NCI-H2081 (cell line): ENCODE measurements at regions not wholly inside any gene's neighbourhood (a gene's known extent, or its start where the extent isn't known, plus 50 kb on each side); places are given as distances from the start of the nearest gene placed in this dataset.
"Not testable (repeated sequence)": the region's sequence is repeated elsewhere in the genome, so short reads cannot be mapped to it uniquely, and the experiment has no call there.

Experiments
- DNase-seq, 2 experiments: peaks; one replicate each; lab custom pipeline; 2025; lab: John Stamatoyannopoulos, UW

GRCh38 chr17:71780596-71780995, 340.2 kb upstream of the SOX9 start:
- DNase-seq, result no peak

- not testable (repeated sequence) for DNase-seq
Measured at GRCh38 chr17:71782021-71782420, 338.8 kb upstream of the SOX9 start.

GRCh38 chr17:71790791-71791190, 330.0 kb upstream of the SOX9 start:
- DNase-seq, result no peak

GRCh38 chr17:71791311-71791710, 329.5 kb upstream of the SOX9 start:
- no peak for DNase-seq

GRCh38 chr17:71792966-71793365, 327.9 kb upstream of the SOX9 start:
- no peak for DNase-seq

GRCh38 chr17:71793518-71793917, 327.3 kb upstream of the SOX9 start:
- no peak for DNase-seq

- no peak for DNase-seq
Measured at GRCh38 chr17:71798701-71799100, 322.1 kb upstream of the SOX9 start.

GRCh38 chr17:71799657-71800056, 321.2 kb upstream of the SOX9 start:
- no peak for DNase-seq

- DNase-seq, result no peak
Measured at GRCh38 chr17:71801301-71801700, 319.5 kb upstream of the SOX9 start.

- no peak for DNase-seq
Measured at GRCh38 chr17:71802663-71803062, 318.2 kb upstream of the SOX9 start.

- DNase-seq, result no peak
Measured at GRCh38 chr17:71803656-71804284, 317.1 kb upstream of the SOX9 start.

GRCh38 chr17:71809537-71809936, 311.3 kb upstream of the SOX9 start:
- no peak for DNase-seq

- DNase-seq, result not testable (repeated sequence)
Measured at GRCh38 chr17:71813861-71814260, 307.0 kb upstream of the SOX9 start.

- no peak for DNase-seq
Measured at GRCh38 chr17:71821511-71821910, 299.3 kb upstream of the SOX9 start.

- no peak for DNase-seq
Measured at GRCh38 chr17:71824671-71825070, 296.1 kb upstream of the SOX9 start.

GRCh38 chr17:71825687-71826086, 295.1 kb upstream of the SOX9 start:
- DNase-seq, result no peak

GRCh38 chr17:71828182-71828596, 292.6 kb upstream of the SOX9 start:
- DNase-seq, result peak; percentile 93 to 98

GRCh38 chr17:71830866-71831265, 290.0 kb upstream of the SOX9 start:
- DNase-seq, result no peak

GRCh38 chr17:71842986-71843385, 277.8 kb upstream of the SOX9 start:
- no peak for DNase-seq

- DNase-seq, result no peak
Measured at GRCh38 chr17:71845337-71845736, 275.5 kb upstream of the SOX9 start.

GRCh38 chr17:71846561-71847110, 274.2 kb upstream of the SOX9 start:
- peak in 1 of 2 experiments; percentile 57 for DNase-seq

- no peak for DNase-seq
Measured at GRCh38 chr17:71849783-71850768, 270.7 kb upstream of the SOX9 start.

GRCh38 chr17:71850812-71851211, 270.0 kb upstream of the SOX9 start:
- no peak for DNase-seq
